SK-N-MC (cell line): ENCODE measurements at regions not wholly inside any gene's neighbourhood (a gene's known extent, or its start where the extent isn't known, plus 50 kb on each side); places are given as distances from the start of the nearest gene placed in this dataset.

Source experiments
- EZH2 ChIP-seq: fragments of 200-600 bp; sonication (generic); IDR thresholded peaks from one replicate; pipeline ENCODE4 v1.6.1; 2017; ENCODE audit warnings: antibody characterized with exemption
- FOXP2 ChIP-seq: optimal IDR thresholded peaks from 2 replicates; pipeline ENCODE3; 2011; ENCODE audit warnings: mild to moderate bottlenecking, moderate library complexity; ENCODE audit not compliant: insufficient read depth; ENCODE audit errors: extremely low read length, control extremely low read depth
- POLR2AphosphoS5 ChIP-seq: IDR thresholded peaks from 2 replicates; pipeline ENCODE4 v1.6.1; 2012; ENCODE audit warnings: mild to moderate bottlenecking, low read depth, low read length, borderline replicate concordance

GRCh38 chr11:24206511-24206910 lies 290.3 kb upstream of the LUZP2 start:
- TF ChIP-seq POLR2AphosphoS5 (no peak), FOXP2 (no peak), EZH2 (no peak)
